MCF 10A (cell line): ENCODE measurements at regions not wholly inside any gene's neighbourhood (a gene's known extent, or its start where the extent isn't known, plus 50 kb on each side); places are given as distances from the start of the nearest gene placed in this dataset.

Experiments
- BruUV-seq: library from RNA; stranded (reverse); fragments of 400-500 nt; replicated peaks from 2 replicates; lab custom pipeline; 2021; lab: Mats Ljungman, UMichigan
- CTCF ChIA-PET: fragments of 300-600 bp; sonication (Branson Sonifier 250); formaldehyde crosslinking; extraction: SDS; loops from one replicate; lab custom pipeline; 2021; ENCODE audit warnings: antibody characterized with exemption, inconsistent platforms; lab: Yijun Ruan, JAX
- POLR2A ChIA-PET: fragments of 300-600, 350-650 bp; sonication (Branson Sonifier 250); formaldehyde crosslinking; extraction: SDS; loops from one replicate; lab custom pipeline; 2020; ENCODE audit warnings: antibody characterized with exemption, inconsistent platforms; lab: Yijun Ruan, JAX
- DNase-seq: peaks from one replicate; pipeline ENCODE4 v3.0.0-alpha.2; 2018; ENCODE audit not compliant: unreplicated experiment
- H3K27ac Mint-ChIP-seq: one replicate; pipeline ENCODE4 v1.8.0; 2022; ENCODE audit warnings: mild to moderate bottlenecking, low read depth, mixed read lengths; ENCODE audit not compliant: unreplicated experiment
- H3K27me3 Mint-ChIP-seq: one replicate; pipeline ENCODE4 v1.8.0; 2022; ENCODE audit warnings: mixed read lengths; ENCODE audit not compliant: insufficient read depth, unreplicated experiment
- H3K36me3 Mint-ChIP-seq: one replicate; pipeline ENCODE4 v1.8.0; 2022; ENCODE audit warnings: mild to moderate bottlenecking, moderate library complexity, mixed read lengths; ENCODE audit not compliant: insufficient read depth, unreplicated experiment
- H3K4me1 Mint-ChIP-seq: one replicate; pipeline ENCODE4 v1.8.0; 2022; ENCODE audit warnings: mixed read lengths; ENCODE audit not compliant: insufficient read depth, unreplicated experiment
- H3K4me3 Mint-ChIP-seq: one replicate; pipeline ENCODE4 v1.8.0; 2022; ENCODE audit warnings: mild to moderate bottlenecking, moderate library complexity, mixed read lengths; ENCODE audit not compliant: unreplicated experiment
- H3K9me3 Mint-ChIP-seq: one replicate; pipeline ENCODE4 v1.8.0; 2022; ENCODE audit warnings: mixed read lengths; ENCODE audit not compliant: unreplicated experiment
- CTCF ChIP-seq: fragments of 200-600 bp; IDR thresholded peaks from one replicate; pipeline ENCODE4 v1.8.0; 2022; ENCODE audit warnings: antibody characterized with exemption, mild to moderate bottlenecking; ENCODE audit not compliant: unreplicated experiment
- intact Hi-C: fragments of 100-400 bp; cut with micrococcal nuclease; formaldehyde crosslinking; loops from 2 replicates; pipeline ENCODE4 v1.14.1; 2022

- intact Hi-C loops = loop anchor here (1.0 to 10.0 kb wide), 7 partner anchors 254 to 1864 kb away; no protein-coding TSS in a partner anchor
- TF ChIP-seq CTCF = peak; percentile 55
- BruUV-seq = no TSS peak
- Mint-ChIP-seq H3K9me3 (peaks cover 8% of the 10 kb centered on the region), H3K27ac (no peak overlapping the region), H3K36me3 (no peaks in the 10 kb centered on the region), H3K4me1 (peaks cover 29% of the 10 kb centered on the region), H3K27me3 (no peaks in the 10 kb centered on the region), H3K4me3 (no peak overlapping the region)
- DNase-seq = peak; percentile 27
- POLR2A ChIA-PET = interaction anchor here (0.6 to 0.9 kb wide), 3 partner anchors 9 to 442 kb away, joined by 3 read pairs; no protein-coding TSS in a partner anchor
- CTCF ChIA-PET = interaction anchor here (0.6 to 3.6 kb wide), 8 partner anchors 274 to 1664 kb away, joined by 3 to 31 read pairs (median 4); no protein-coding TSS in a partner anchor
Measured at GRCh38 chr10:9608602-9609001, 1409.1 kb upstream of the CELF2 start.

- Mint-ChIP-seq H3K4me3 (no peak overlapping the region), H3K9me3 (peaks cover 8% of the 10 kb centered on the region), H3K4me1 (peaks cover 26% of the 10 kb centered on the region), H3K27ac (peak overlapping the region; percentile 10), H3K36me3 (no peaks in the 10 kb centered on the region), H3K27me3 (no peaks in the 10 kb centered on the region)
- POLR2A ChIA-PET = interaction anchor here (0.6 to 0.7 kb wide), 2 partner anchors 43 to 488 kb away, joined by 3 read pairs; no protein-coding TSS in a partner anchor
- CTCF ChIA-PET = interaction anchor here (0.6 to 0.8 kb wide), 3 partner anchors 32 to 1422 kb away, joined by 3 to 5 read pairs (median 3); no protein-coding TSS in a partner anchor
- DNase-seq = peak; percentile 39
- intact Hi-C loops = loop anchor here (2.0 kb wide), 1 partner anchor 149 kb away; no protein-coding TSS in a partner anchor
- no TSS peak for BruUV-seq
- no peak for TF ChIP-seq CTCF
Measured at GRCh38 chr10:9613338-9614075, 1404.2 kb upstream of the CELF2 start.

GRCh38 chr10:9615189-9615588 lies 1402.5 kb upstream of the CELF2 start:
- no TSS peak for BruUV-seq
- no peak for TF ChIP-seq CTCF
- ChIA-PET POLR2A (no interaction called here), CTCF (no interaction called here)
- intact Hi-C loops = no loop called here
- H3K4me3 Mint-ChIP-seq = no peak overlapping the region
- H3K36me3 Mint-ChIP-seq = no peaks in the 10 kb centered on the region
- peak; percentile 72 for DNase-seq
- no peaks in the 10 kb centered on the region for H3K27me3 Mint-ChIP-seq
- H3K4me1 Mint-ChIP-seq = peaks cover 26% of the 10 kb centered on the region
- H3K27ac Mint-ChIP-seq = peak overlapping the region; percentile 16
- H3K9me3 Mint-ChIP-seq = peaks cover 8% of the 10 kb centered on the region

GRCh38 chr10:9621216-9621615 lies 1396.5 kb upstream of the CELF2 start:
- no peak for TF ChIP-seq CTCF
- H3K9me3 Mint-ChIP-seq = peaks cover 7% of the 10 kb centered on the region
- no peaks in the 10 kb centered on the region for H3K36me3 Mint-ChIP-seq
- H3K4me1 Mint-ChIP-seq = peaks cover 5% of the 10 kb centered on the region
- H3K27me3 Mint-ChIP-seq = no peaks in the 10 kb centered on the region
- ChIA-PET CTCF (interaction anchor here (0.6 to 0.7 kb wide), 5 partner anchors 14 to 432 kb away, joined by 3 to 5 read pairs (median 5); no protein-coding TSS in a partner anchor), POLR2A (interaction anchor here (0.5 kb wide), 1 partner anchor 21 kb away, joined by 3 read pairs; no protein-coding TSS in a partner anchor)
- DNase-seq = no peak
- no peak overlapping the region for H3K4me3 Mint-ChIP-seq
- intact Hi-C loops = no loop called here
- H3K27ac Mint-ChIP-seq = no peak overlapping the region
- BruUV-seq = no TSS peak
